HL-60 (cell line): ENCODE measurements at regions not wholly inside any gene's neighbourhood (a gene's known extent, or its start where the extent isn't known, plus 50 kb on each side); places are given as distances from the start of the nearest gene placed in this dataset.

Source experiments
- GABPA ChIP-seq: IDR thresholded peaks from 2 replicates; pipeline ENCODE4 v1.6.1; 2012; ENCODE audit warnings: low read depth
- POLR2AphosphoS5 ChIP-seq: IDR thresholded peaks from 2 replicates; pipeline ENCODE4 v1.6.1; 2012; ENCODE audit warnings: low read depth
- SPI1 ChIP-seq: IDR thresholded peaks from 2 replicates; pipeline ENCODE4 v1.6.1; 2012; ENCODE audit warnings: low read depth, mild to moderate bottlenecking, borderline replicate concordance
- TF ChIP-seq, protein P1 (sequence below): IDR thresholded peaks from one replicate; pipeline ENCODE4 v1.5.1; 2011; ENCODE audit warnings: low read length, control low read depth, inconsistent platforms; ENCODE audit not compliant: insufficient read depth
- TF ChIP-seq, protein P2 (sequence below): IDR thresholded peaks from 2 replicates; pipeline ENCODE4 v1.6.1; 2012; ENCODE audit warnings: low read depth; ENCODE audit not compliant: insufficient replicate concordance

DNA sequence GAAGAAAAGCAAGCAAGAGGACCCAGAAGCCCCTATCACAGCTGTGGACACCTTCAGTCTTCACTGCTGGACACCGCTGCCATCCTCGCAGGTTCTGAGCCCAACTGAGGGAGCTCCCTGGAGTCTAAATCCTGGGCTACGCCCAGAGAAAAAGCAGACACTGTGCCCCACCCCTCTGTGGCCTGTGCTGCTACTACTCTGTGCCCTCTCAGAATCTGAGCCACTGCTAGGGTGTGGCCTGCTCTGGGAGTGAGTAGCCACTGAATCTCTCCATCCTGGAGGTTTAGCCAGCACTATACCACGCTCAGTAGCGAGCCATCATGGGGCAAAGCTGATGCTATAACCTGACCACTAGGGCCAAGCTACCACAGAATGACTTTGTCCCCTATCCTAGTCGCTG is 338.2 kb downstream of the NPR3 start:
- TF ChIP-seq GABPA (no peak), POLR2AphosphoS5 (no peak), SPI1 (no peak)
- TF ChIP-seq, protein P1, sequence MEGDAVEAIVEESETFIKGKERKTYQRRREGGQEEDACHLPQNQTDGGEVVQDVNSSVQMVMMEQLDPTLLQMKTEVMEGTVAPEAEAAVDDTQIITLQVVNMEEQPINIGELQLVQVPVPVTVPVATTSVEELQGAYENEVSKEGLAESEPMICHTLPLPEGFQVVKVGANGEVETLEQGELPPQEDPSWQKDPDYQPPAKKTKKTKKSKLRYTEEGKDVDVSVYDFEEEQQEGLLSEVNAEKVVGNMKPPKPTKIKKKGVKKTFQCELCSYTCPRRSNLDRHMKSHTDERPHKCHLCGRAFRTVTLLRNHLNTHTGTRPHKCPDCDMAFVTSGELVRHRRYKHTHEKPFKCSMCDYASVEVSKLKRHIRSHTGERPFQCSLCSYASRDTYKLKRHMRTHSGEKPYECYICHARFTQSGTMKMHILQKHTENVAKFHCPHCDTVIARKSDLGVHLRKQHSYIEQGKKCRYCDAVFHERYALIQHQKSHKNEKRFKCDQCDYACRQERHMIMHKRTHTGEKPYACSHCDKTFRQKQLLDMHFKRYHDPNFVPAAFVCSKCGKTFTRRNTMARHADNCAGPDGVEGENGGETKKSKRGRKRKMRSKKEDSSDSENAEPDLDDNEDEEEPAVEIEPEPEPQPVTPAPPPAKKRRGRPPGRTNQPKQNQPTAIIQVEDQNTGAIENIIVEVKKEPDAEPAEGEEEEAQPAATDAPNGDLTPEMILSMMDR = no peak
- TF ChIP-seq, protein P2, sequence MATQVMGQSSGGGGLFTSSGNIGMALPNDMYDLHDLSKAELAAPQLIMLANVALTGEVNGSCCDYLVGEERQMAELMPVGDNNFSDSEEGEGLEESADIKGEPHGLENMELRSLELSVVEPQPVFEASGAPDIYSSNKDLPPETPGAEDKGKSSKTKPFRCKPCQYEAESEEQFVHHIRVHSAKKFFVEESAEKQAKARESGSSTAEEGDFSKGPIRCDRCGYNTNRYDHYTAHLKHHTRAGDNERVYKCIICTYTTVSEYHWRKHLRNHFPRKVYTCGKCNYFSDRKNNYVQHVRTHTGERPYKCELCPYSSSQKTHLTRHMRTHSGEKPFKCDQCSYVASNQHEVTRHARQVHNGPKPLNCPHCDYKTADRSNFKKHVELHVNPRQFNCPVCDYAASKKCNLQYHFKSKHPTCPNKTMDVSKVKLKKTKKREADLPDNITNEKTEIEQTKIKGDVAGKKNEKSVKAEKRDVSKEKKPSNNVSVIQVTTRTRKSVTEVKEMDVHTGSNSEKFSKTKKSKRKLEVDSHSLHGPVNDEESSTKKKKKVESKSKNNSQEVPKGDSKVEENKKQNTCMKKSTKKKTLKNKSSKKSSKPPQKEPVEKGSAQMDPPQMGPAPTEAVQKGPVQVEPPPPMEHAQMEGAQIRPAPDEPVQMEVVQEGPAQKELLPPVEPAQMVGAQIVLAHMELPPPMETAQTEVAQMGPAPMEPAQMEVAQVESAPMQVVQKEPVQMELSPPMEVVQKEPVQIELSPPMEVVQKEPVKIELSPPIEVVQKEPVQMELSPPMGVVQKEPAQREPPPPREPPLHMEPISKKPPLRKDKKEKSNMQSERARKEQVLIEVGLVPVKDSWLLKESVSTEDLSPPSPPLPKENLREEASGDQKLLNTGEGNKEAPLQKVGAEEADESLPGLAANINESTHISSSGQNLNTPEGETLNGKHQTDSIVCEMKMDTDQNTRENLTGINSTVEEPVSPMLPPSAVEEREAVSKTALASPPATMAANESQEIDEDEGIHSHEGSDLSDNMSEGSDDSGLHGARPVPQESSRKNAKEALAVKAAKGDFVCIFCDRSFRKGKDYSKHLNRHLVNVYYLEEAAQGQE = no peak
